Activated naive CD8-positive, alpha-beta T cell treated with anti-CD3 and anti-CD28 coated beads for 36 hours (primary cell): ENCODE measurements at regions not wholly inside any gene's neighbourhood (a gene's known extent, or its start where the extent isn't known, plus 50 kb on each side); places are given as distances from the start of the nearest gene placed in this dataset.

Experiments
- DNase-seq: peaks from one replicate; pipeline ENCODE4 v3.0.0; 2021
- H3K27ac Mint-ChIP-seq: one replicate; pipeline ENCODE4 v1.8.0; 2022; ENCODE audit warnings: mild to moderate bottlenecking, moderate library complexity, mixed read lengths
- H3K27me3 Mint-ChIP-seq: one replicate; pipeline ENCODE4 v1.8.0; 2022; ENCODE audit warnings: mild to moderate bottlenecking, mixed read lengths
- H3K36me3 Mint-ChIP-seq: one replicate; pipeline ENCODE4 v1.8.0; 2021; ENCODE audit warnings: mild to moderate bottlenecking, mixed read lengths
- H3K4me1 Mint-ChIP-seq: one replicate; pipeline ENCODE4 v1.8.0; 2021; ENCODE audit warnings: mixed read lengths
- H3K4me3 Mint-ChIP-seq: one replicate; pipeline ENCODE4 v1.8.0; 2022; ENCODE audit warnings: mild to moderate bottlenecking, moderate library complexity, mixed read lengths
- H3K9me3 Mint-ChIP-seq: one replicate; pipeline ENCODE4 v1.8.0; 2022; ENCODE audit warnings: mixed read lengths

- Mint-ChIP-seq H3K4me1 (no peaks in the 10 kb centered on the region), H3K4me3 (no peak overlapping the region), H3K36me3 (no peaks in the 10 kb centered on the region), H3K9me3 (peaks cover 1% of the 10 kb centered on the region), H3K27ac (no peak overlapping the region), H3K27me3 (peaks cover 8% of the 10 kb centered on the region)
- DNase-seq = no peak
Measured at GRCh38 chr5:129821477-129822131, 73.7 kb downstream of the MINAR2 start.

GRCh38 chr5:129830288-129830687 is 74.0 kb upstream of the CHSY3 start:
- H3K4me3 Mint-ChIP-seq = no peak overlapping the region
- no peaks in the 10 kb centered on the region for H3K4me1 Mint-ChIP-seq
- no peaks in the 10 kb centered on the region for H3K9me3 Mint-ChIP-seq
- no peaks in the 10 kb centered on the region for H3K36me3 Mint-ChIP-seq
- H3K27ac Mint-ChIP-seq = no peak overlapping the region
- DNase-seq = no peak
- H3K27me3 Mint-ChIP-seq = peaks cover 11% of the 10 kb centered on the region

GRCh38 chr5:129836321-129836720 is 67.9 kb upstream of the CHSY3 start:
- no peaks in the 10 kb centered on the region for H3K4me1 Mint-ChIP-seq
- no peaks in the 10 kb centered on the region for H3K9me3 Mint-ChIP-seq
- DNase-seq = no peak
- H3K27me3 Mint-ChIP-seq = peaks cover 14% of the 10 kb centered on the region
- no peak overlapping the region for H3K4me3 Mint-ChIP-seq
- no peak overlapping the region for H3K27ac Mint-ChIP-seq
- H3K36me3 Mint-ChIP-seq = no peaks in the 10 kb centered on the region

GRCh38 chr5:129844764-129845163 is 59.5 kb upstream of the CHSY3 start:
- no peak for DNase-seq
- no peak overlapping the region for H3K4me3 Mint-ChIP-seq
- peaks cover 3% of the 10 kb centered on the region for H3K27me3 Mint-ChIP-seq
- no peaks in the 10 kb centered on the region for H3K36me3 Mint-ChIP-seq
- no peak overlapping the region for H3K27ac Mint-ChIP-seq
- H3K4me1 Mint-ChIP-seq = no peaks in the 10 kb centered on the region
- H3K9me3 Mint-ChIP-seq = no peaks in the 10 kb centered on the region

- Mint-ChIP-seq H3K4me3 (no peak overlapping the region), H3K9me3 (no peaks in the 10 kb centered on the region), H3K27me3 (peaks cover 13% of the 10 kb centered on the region), H3K27ac (no peak overlapping the region), H3K4me1 (no peaks in the 10 kb centered on the region), H3K36me3 (no peaks in the 10 kb centered on the region)
- peak; percentile 65 for DNase-seq
Measured at GRCh38 chr5:129852747-129853352, 51.4 kb upstream of the CHSY3 start.

- no peaks in the 10 kb centered on the region for H3K9me3 Mint-ChIP-seq
- no peak overlapping the region for H3K27ac Mint-ChIP-seq
- H3K36me3 Mint-ChIP-seq = no peaks in the 10 kb centered on the region
- no peak overlapping the region for H3K4me3 Mint-ChIP-seq
- H3K4me1 Mint-ChIP-seq = no peaks in the 10 kb centered on the region
- no peak for DNase-seq
- H3K27me3 Mint-ChIP-seq = peaks cover 13% of the 10 kb centered on the region
Measured at GRCh38 chr5:129853588-129853987, 50.7 kb upstream of the CHSY3 start.
